ENCODE measurements at regions not wholly inside any gene's neighbourhood (a gene's known extent, or its start where the extent isn't known, plus 50 kb on each side); places are given as distances from the start of the nearest gene placed in this dataset.

GRCh38 chr3:10702961-10703740 is 112.9 kb upstream of the SLC6A11 start:
- Histone ChIP-seq H3K27me3 (peaks cover 91% of the 10 kb centered on the region), H3K9me3 (no peaks in the 10 kb centered on the region), H3K4me1 (peaks cover 0 to 10% (median 5%) of the 10 kb centered on the region in 3 donors), H3K36me3 (no peaks in the 10 kb centered on the region), H3K27ac (no peak overlapping the region), H3K4me3 (no peak overlapping the region)
- ATAC-seq, result no peak
- WGBS, 2 donors (ENCODE audit: low coverage in 1 of 2), result 31 to 33% methylated on average over 10 to 13 of the region's 14 CpGs
- TF ChIP-seq POLR2A (IDR thresholded peaks at IDR 0.05) (no peak), POLR2AphosphoS5 (IDR thresholded peaks at IDR 0.05) (no peak), EP300 (IDR thresholded peaks at IDR 0.05) (no peak), CTCF (IDR thresholded peaks at IDR 0.05) (no peak)

- no peaks in the 10 kb centered on the region for H3K36me3 ChIP-seq
- peaks cover 91% of the 10 kb centered on the region for H3K27me3 ChIP-seq
- H3K4me3 ChIP-seq, result no peak overlapping the region
- no peak overlapping the region for H3K27ac ChIP-seq
- H3K4me1 ChIP-seq, result peaks cover 0 to 11% (median 5%) of the 10 kb centered on the region in 3 donors
- no peak for ATAC-seq
- no peak for TF ChIP-seq CTCF (IDR thresholded peaks at IDR 0.05)
- no peak for TF ChIP-seq EP300 (IDR thresholded peaks at IDR 0.05)
- no peak for TF ChIP-seq POLR2AphosphoS5 (IDR thresholded peaks at IDR 0.05)
- no peak for TF ChIP-seq POLR2A (IDR thresholded peaks at IDR 0.05)
- 60 to 62% methylated on average over 4 to 5 of the region's 5 CpGs for WGBS, 2 donors (ENCODE audit: low coverage in 1 of 2)
- no peaks in the 10 kb centered on the region for H3K9me3 ChIP-seq
These were observed 112.2 kb upstream of the SLC6A11 start for GRCh38 chr3:10703875-10704274.

DNA sequence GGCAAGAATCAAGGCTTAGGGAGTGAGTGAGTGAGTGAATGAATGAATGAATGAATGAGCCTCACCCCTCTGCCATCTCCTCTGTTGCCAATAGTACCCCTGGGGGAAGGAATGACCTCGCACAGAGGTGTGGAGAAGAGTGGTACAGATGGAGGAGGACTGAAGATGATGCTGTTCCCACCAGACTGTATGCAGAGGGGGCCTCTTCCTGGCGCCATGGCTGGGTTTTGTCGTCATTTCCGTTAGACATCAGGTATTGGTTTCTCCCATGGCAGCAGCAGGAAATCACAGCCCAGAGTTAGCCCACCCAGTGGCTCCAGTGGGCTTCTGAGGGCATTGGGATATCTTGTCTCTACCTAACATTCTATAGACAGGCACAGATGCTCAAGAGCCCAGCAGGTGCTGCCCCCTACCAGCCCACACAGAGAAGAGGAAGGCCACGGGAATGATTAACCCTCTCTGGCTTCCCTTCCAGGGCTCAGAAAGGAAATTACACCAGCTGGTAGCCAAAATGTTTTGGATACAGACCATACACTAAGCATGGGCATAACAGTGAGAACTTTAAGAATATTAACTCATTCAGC is 109.8 kb upstream of the SLC6A11 start:
- H3K27ac ChIP-seq, result no peak overlapping the region
- H3K4me3 ChIP-seq, result no peak overlapping the region
- WGBS, 2 donors (ENCODE audit: low coverage in 1 of 2), result 7 to 40% methylated on average over 1 to 3 of the region's 5 CpGs
- no peak for TF ChIP-seq EP300 (IDR thresholded peaks at IDR 0.05)
- no peak for TF ChIP-seq CTCF (IDR thresholded peaks at IDR 0.05)
- no peak for TF ChIP-seq POLR2A (IDR thresholded peaks at IDR 0.05)
- no peak for TF ChIP-seq POLR2AphosphoS5 (IDR thresholded peaks at IDR 0.05)
- H3K36me3 ChIP-seq, result no peaks in the 10 kb centered on the region
- ATAC-seq, result no peak
- H3K9me3 ChIP-seq, result no peaks in the 10 kb centered on the region
- peaks cover 0 to 11% (median 5%) of the 10 kb centered on the region in 3 donors for H3K4me1 ChIP-seq
- peaks cover 96% of the 10 kb centered on the region for H3K27me3 ChIP-seq

GRCh38 chr3:10706740-10707399 is 109.2 kb upstream of the SLC6A11 start:
- peaks cover 0 to 11% (median 5%) of the 10 kb centered on the region in 3 donors for H3K4me1 ChIP-seq
- peak overlapping the region in 1 of 2 donors; percentile 44 for H3K4me3 ChIP-seq
- H3K27me3 ChIP-seq, result peaks cover 93% of the 10 kb centered on the region
- WGBS, 2 donors (ENCODE audit: low coverage in 1 of 2), result 10 to 65% methylated on average over 2 of the region's 11 CpGs
- H3K9me3 ChIP-seq, result no peaks in the 10 kb centered on the region
- TF ChIP-seq EP300 (IDR thresholded peaks at IDR 0.05), result no peak
- no peak for TF ChIP-seq CTCF (IDR thresholded peaks at IDR 0.05)
- no peak for TF ChIP-seq POLR2A (IDR thresholded peaks at IDR 0.05)
- no peak for TF ChIP-seq POLR2AphosphoS5 (IDR thresholded peaks at IDR 0.05)
- no peak overlapping the region for H3K27ac ChIP-seq
- no peaks in the 10 kb centered on the region for H3K36me3 ChIP-seq
- no peak for ATAC-seq

All from gastroesophageal sphincter (tissue), 4 donors.